ENCODE measurements at regions not wholly inside any gene's neighbourhood (a gene's known extent, or its start where the extent isn't known, plus 50 kb on each side); places are given as distances from the start of the nearest gene placed in this dataset.

GRCh38 chr1:209473025-209473424, 110.5 kb upstream of the CAMK1G start:
- Histone ChIP-seq H3K27me3 (no peaks in the 10 kb centered on the region), H3K27ac (no peak overlapping the region), H3K4me1 (no peaks in the 10 kb centered on the region), H3K36me3 (no peaks in the 10 kb centered on the region), H3K9me3 (no peaks in the 10 kb centered on the region), H3K4me3 (no peak overlapping the region)
- intact Hi-C loops (cut with DNase I) = loop anchor here (1.0 kb wide), 1 partner anchor 40 kb away; no protein-coding TSS in a partner anchor
- no peak for DNase-seq (ENCODE audit: extremely low spot score in 2 of 2)
- no peak for TF ChIP-seq CTCF (IDR thresholded peaks at IDR 0.05)
- TF ChIP-seq POLR2AphosphoS5 (IDR thresholded peaks at IDR 0.05; ENCODE audit: insufficient read depth in 1 of 2, low read depth in 1 of 2) = no peak

DNA sequence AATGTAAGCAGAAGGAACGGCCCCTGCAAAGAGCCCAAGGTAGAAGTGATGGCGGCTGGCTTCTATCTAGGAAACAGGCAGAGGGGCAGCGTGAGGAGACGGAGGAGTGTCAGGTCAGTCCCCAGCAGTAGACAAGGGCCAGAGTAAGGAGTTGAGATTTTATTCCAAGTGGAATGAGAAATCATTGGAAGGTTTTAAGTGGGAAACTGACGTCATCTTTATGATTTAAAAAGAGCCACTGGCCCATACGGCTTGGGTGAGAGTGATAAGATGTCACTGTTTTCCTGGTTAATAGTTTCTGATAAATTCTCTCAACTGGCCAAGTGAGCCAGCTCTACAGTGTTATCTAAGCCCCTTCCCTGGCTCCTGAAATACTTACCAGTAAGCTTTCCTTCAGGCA, 103.2 kb upstream of the CAMK1G start:
- Histone ChIP-seq H3K27me3 (no peaks in the 10 kb centered on the region), H3K27ac (no peak overlapping the region), H3K4me3 (no peak overlapping the region), H3K9me3 (no peaks in the 10 kb centered on the region), H3K36me3 (no peaks in the 10 kb centered on the region), H3K4me1 (no peaks in the 10 kb centered on the region)
- DNase-seq (ENCODE audit: extremely low spot score in 2 of 2) = no peak
- TF ChIP-seq POLR2A (IDR thresholded peaks at IDR 0.05) = no peak
- TF ChIP-seq CTCF (IDR thresholded peaks at IDR 0.05) = no peak
- no peak for TF ChIP-seq POLR2AphosphoS5 (IDR thresholded peaks at IDR 0.05; ENCODE audit: insufficient read depth in 1 of 2, low read depth in 1 of 2)
- intact Hi-C loops (cut with DNase I) = no loop called here

DNA sequence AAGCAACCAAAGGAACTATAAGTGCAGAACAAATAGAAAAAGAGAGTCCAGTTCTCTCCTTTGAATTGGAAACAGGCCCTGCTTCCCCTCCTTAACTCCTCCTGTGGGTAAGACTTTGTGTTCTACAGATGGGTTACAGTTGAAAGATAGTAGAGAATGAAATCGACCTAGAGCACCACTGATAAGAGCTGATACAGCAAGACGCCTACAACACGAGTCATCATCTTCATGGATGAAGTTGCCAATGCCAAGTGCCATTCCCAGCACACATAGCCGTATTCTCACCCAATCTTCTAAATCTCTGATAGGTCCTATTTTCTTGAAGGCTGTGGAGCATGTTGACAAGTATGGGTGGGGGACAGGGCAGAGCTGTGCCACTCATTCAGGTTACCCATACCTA, 99.8 kb upstream of the CAMK1G start:
- Histone ChIP-seq H3K4me3 (no peak overlapping the region), H3K9me3 (no peaks in the 10 kb centered on the region), H3K36me3 (no peaks in the 10 kb centered on the region), H3K4me1 (no peaks in the 10 kb centered on the region), H3K27me3 (no peaks in the 10 kb centered on the region), H3K27ac (no peak overlapping the region)
- TF ChIP-seq POLR2AphosphoS5 (IDR thresholded peaks at IDR 0.05; ENCODE audit: insufficient read depth in 1 of 2, low read depth in 1 of 2) = no peak
- TF ChIP-seq POLR2A (IDR thresholded peaks at IDR 0.05) = no peak
- TF ChIP-seq CTCF (IDR thresholded peaks at IDR 0.05) = no peak
- no peak for DNase-seq (ENCODE audit: extremely low spot score in 2 of 2)
- intact Hi-C loops (cut with DNase I) = no loop called here

GRCh38 chr1:209484429-209484828, 99.1 kb upstream of the CAMK1G start:
- H3K4me1 ChIP-seq = no peaks in the 10 kb centered on the region
- no peaks in the 10 kb centered on the region for H3K27me3 ChIP-seq
- no peak overlapping the region for H3K4me3 ChIP-seq
- H3K36me3 ChIP-seq = no peaks in the 10 kb centered on the region
- no peak for DNase-seq (ENCODE audit: extremely low spot score in 2 of 2)
- TF ChIP-seq CTCF (IDR thresholded peaks at IDR 0.05) (no peak), POLR2A (IDR thresholded peaks at IDR 0.05) (no peak), POLR2AphosphoS5 (IDR thresholded peaks at IDR 0.05; ENCODE audit: insufficient read depth in 1 of 2, low read depth in 1 of 2) (no peak)
- intact Hi-C loops (cut with DNase I) = no loop called here
- H3K9me3 ChIP-seq = no peaks in the 10 kb centered on the region
- H3K27ac ChIP-seq = no peak overlapping the region

DNA sequence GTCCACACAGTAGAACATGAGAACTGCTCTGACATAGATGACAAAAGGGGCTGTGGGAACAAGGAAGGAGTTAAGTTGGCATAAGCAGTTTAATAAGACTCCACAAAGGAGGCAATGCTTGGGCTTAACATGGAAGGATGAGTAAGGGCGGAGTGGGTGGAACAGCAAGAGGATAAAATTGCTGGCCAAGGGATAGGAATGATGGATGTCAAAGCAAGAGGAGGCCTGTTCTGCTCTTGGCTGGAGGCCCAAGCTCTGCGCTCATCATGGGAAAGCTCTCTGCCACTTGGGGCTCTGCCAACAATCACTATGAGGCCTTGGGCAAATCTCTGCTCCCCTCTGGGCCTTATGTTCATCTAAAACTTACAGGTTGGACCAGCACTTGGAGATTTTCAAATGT, 98.3 kb upstream of the CAMK1G start:
- TF ChIP-seq POLR2AphosphoS5 (IDR thresholded peaks at IDR 0.05; ENCODE audit: insufficient read depth in 1 of 2, low read depth in 1 of 2) = no peak
- no peak for TF ChIP-seq CTCF (IDR thresholded peaks at IDR 0.05)
- DNase-seq (ENCODE audit: extremely low spot score in 2 of 2) = no peak
- Histone ChIP-seq H3K36me3 (no peaks in the 10 kb centered on the region), H3K27ac (no peak overlapping the region), H3K27me3 (no peaks in the 10 kb centered on the region), H3K4me3 (no peak overlapping the region), H3K9me3 (no peaks in the 10 kb centered on the region), H3K4me1 (no peaks in the 10 kb centered on the region)
- intact Hi-C loops (cut with DNase I) = no loop called here
